Right atrium auricular region (tissue), 2 donors: ENCODE measurements at regions not wholly inside any gene's neighbourhood (a gene's known extent, or its start where the extent isn't known, plus 50 kb on each side); places are given as distances from the start of the nearest gene placed in this dataset.
"Not testable (repeated sequence)": the region's sequence is repeated elsewhere in the genome, so short reads cannot be mapped to it uniquely, and the experiment has no call there.

Source experiments
- DNase-seq: peaks from one replicate; pipeline ENCODE4 v3.0.0-alpha.2; 2019; ENCODE audit warnings: low spot score
- H3K27ac ChIP-seq, 2 donors: fragments of 200-600 bp; sonication (generic); 1 replicate in 1 of 2; 2 replicates in 1 of 2; pipeline ENCODE4 v1.5.1; 2016 to 2019
- H3K27me3 ChIP-seq, 2 donors: fragments of 200-600 bp; sonication (generic); one replicate each; pipeline versions ENCODE4 v1.5.1 to v1.6.0; 2017 to 2019
- H3K36me3 ChIP-seq: fragments of 200-600 bp; sonication (generic); one replicate; pipeline ENCODE4 v1.5.1; 2016
- H3K4me1 ChIP-seq, 2 donors: fragments of 200-600 bp; sonication (generic); one replicate each; pipeline versions ENCODE4 v1.5.1 to v1.6.0; 2017 to 2019
- H3K4me3 ChIP-seq, 2 donors: fragments of 200-600 bp; sonication (generic); 1 replicate in 1 of 2; 2 replicates in 1 of 2; pipeline ENCODE4 v1.5.1; 2017 to 2019; ENCODE audit warnings: mild to moderate bottlenecking in 1 of 2, moderate library complexity in 1 of 2
- H3K9me3 ChIP-seq, 2 donors: fragments of 200-600 bp; sonication (generic); one replicate each; pipeline ENCODE4 v1.5.1; 2019
- TF ChIP-seq, protein P1 (sequence below), 2 donors: fragments of 200-600 bp; sonication (generic); IDR thresholded peaks; one replicate each; pipeline ENCODE4 v1.5.1; 2019; ENCODE audit warnings: antibody characterized with exemption in 2 of 2

DNA sequence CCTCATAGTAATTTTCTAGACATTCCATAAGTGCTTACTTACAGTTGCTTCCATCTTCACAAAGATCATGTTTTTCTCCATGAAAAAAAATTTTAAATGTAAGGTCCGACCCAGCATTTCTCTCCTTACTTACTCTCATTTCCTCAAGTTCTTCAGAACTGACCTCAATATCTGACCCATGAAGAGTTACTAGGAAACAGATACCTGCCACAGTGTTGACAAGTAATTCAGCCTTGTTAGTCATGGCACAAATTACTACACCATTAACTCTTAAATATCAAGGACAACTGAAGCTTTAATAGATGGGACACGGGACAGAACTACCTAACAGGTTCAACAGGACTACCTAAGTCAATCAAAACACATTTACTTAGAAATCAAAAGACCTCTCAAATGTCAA lies 316.2 kb downstream of the POM121L12 start:
- no peaks in the 10 kb centered on the region for H3K4me1 ChIP-seq
- DNase-seq, result no peak
- TF ChIP-seq, protein P1, sequence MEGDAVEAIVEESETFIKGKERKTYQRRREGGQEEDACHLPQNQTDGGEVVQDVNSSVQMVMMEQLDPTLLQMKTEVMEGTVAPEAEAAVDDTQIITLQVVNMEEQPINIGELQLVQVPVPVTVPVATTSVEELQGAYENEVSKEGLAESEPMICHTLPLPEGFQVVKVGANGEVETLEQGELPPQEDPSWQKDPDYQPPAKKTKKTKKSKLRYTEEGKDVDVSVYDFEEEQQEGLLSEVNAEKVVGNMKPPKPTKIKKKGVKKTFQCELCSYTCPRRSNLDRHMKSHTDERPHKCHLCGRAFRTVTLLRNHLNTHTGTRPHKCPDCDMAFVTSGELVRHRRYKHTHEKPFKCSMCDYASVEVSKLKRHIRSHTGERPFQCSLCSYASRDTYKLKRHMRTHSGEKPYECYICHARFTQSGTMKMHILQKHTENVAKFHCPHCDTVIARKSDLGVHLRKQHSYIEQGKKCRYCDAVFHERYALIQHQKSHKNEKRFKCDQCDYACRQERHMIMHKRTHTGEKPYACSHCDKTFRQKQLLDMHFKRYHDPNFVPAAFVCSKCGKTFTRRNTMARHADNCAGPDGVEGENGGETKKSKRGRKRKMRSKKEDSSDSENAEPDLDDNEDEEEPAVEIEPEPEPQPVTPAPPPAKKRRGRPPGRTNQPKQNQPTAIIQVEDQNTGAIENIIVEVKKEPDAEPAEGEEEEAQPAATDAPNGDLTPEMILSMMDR (IDR thresholded peaks at IDR 0.05), result no peak
- H3K27me3 ChIP-seq, result no peaks in the 10 kb centered on the region
- H3K9me3 ChIP-seq, result no peaks in the 10 kb centered on the region
- H3K4me3 ChIP-seq, result no peak overlapping the region
- H3K27ac ChIP-seq, result no peak overlapping the region
- H3K36me3 ChIP-seq, result no peaks in the 10 kb centered on the region

DNA sequence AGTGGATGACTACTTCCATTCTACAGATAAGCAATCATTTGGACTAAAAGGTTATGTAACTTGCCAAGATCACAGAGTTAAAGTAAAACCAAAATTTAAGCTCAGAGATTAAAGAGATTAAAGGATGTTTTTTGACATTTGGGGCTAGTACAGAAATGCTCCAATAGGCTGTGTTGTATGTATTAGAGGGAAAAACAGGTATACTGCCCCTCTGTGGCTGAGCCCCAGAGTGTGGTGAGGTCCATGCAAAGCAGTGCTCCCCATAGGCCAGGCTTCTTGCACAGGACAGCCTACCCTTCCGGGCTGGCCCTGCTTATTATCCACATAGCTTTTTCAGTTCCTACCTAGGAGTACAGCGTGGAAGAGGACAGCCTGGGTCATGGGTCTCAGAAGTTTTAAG lies 322.8 kb downstream of the POM121L12 start:
- H3K27ac ChIP-seq, result peak overlapping the region in 1 of 2 donors; percentile 21
- no peaks in the 10 kb centered on the region for H3K9me3 ChIP-seq
- no peaks in the 10 kb centered on the region for H3K36me3 ChIP-seq
- no peaks in the 10 kb centered on the region for H3K27me3 ChIP-seq
- no peak for DNase-seq
- TF ChIP-seq, protein P1 (IDR thresholded peaks at IDR 0.05), result no peak
- H3K4me3 ChIP-seq, result no peak overlapping the region
- H3K4me1 ChIP-seq, result no peaks in the 10 kb centered on the region

DNA sequence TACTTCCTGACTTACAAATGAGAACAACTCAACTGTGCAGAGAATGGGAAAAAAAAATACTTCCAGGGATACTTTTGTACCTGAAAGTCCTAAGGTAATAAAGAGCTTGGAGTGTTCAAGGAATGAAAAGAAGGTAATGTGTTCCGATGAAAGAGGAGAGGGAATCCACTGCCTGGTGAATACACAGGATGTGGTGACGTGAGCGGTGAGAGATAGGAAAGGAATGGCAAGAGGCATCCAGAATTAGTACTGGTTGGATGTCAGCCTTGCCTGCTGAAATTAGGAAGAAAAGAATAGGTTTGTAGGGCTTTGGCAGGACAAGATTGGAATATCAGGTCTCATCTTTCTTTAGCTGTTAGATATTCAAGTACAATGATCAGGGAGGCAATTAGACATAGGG lies 347.7 kb downstream of the POM121L12 start:
- Histone ChIP-seq H3K4me1 (no peaks in the 10 kb centered on the region), H3K27me3 (no peaks in the 10 kb centered on the region), H3K9me3 (no peaks in the 10 kb centered on the region), H3K27ac (no peak overlapping the region), H3K4me3 (no peak overlapping the region), H3K36me3 (no peaks in the 10 kb centered on the region)
- DNase-seq, result no peak
- TF ChIP-seq, protein P1 (IDR thresholded peaks at IDR 0.05), result no peak

DNA sequence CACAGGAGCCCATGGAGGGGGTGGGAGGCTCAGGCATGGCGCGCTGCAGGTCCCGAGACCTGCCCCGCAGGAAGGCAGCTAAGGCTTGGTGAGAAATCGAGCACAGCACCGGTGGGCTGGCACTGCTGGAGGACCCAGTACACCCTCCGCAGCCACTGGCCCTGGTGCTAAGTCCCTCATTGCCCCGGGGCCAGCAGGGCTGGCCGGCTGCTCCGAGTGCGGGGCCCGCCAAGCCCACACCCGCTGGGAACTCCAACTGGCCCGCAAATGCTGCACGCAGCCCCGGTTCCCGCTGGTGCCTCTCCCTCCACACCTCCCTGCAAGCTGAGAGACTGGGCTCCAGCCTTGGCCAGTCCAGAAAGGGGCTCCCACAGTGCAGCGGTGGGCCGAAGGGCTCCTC lies 349.8 kb downstream of the POM121L12 start:
- DNase-seq, H3K27me3 ChIP-seq, H3K27ac ChIP-seq, H3K4me1 ChIP-seq, H3K4me3 ChIP-seq, H3K9me3 ChIP-seq, H3K36me3 ChIP-seq: not testable (repeated sequence)

DNA sequence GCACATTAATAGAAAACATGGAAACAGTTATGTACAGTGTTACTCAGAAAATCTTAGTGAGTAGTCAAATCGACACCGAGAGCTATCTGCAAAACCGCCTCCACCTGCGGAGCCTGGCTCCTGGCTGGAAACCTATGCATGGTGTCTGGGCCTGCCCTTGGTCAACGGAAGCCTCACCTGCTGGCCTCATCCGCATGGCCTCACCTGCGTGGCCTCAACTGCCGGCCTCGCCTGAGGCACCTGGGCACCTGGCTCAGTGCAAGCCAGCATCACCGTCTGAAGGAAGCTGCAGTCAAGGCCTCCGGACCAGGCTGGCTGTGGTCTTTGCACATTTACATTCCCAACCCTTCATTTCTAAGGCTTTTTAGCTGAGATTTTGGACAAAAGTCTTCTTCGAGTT lies 352.1 kb downstream of the POM121L12 start:
- no peak overlapping the region for H3K27ac ChIP-seq
- no peaks in the 10 kb centered on the region for H3K27me3 ChIP-seq
- H3K4me3 ChIP-seq, result no peak overlapping the region
- no peaks in the 10 kb centered on the region for H3K9me3 ChIP-seq
- DNase-seq, result no peak
- TF ChIP-seq, protein P1 (IDR thresholded peaks at IDR 0.05), result no peak
- no peaks in the 10 kb centered on the region for H3K4me1 ChIP-seq
- no peaks in the 10 kb centered on the region for H3K36me3 ChIP-seq

DNA sequence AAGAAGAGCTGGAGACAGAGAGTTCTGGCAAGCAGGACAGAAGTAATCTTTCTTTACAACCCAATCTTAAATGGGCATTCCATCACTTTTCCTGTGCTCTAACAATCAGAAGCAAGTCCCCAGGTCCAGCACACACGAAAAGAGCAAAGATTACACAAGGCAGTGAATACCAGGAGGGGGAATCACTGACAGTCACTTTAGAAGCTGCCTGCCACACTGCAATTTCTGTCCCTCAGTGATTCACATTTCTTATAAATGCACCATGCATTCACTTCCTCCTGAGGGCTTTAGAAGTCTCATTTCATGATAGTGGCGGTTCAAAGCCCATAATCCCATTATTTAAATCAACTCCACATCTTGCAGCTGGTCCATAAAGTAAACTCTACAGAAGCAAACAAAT lies 362.5 kb downstream of the POM121L12 start:
- H3K27me3 ChIP-seq, result no peaks in the 10 kb centered on the region
- H3K4me3 ChIP-seq, result no peak overlapping the region
- H3K36me3 ChIP-seq, result no peaks in the 10 kb centered on the region
- H3K4me1 ChIP-seq, result no peaks in the 10 kb centered on the region
- TF ChIP-seq, protein P1 (IDR thresholded peaks at IDR 0.05), result no peak
- no peak for DNase-seq
- H3K9me3 ChIP-seq, result no peaks in the 10 kb centered on the region
- no peak overlapping the region for H3K27ac ChIP-seq
